Transverse colon (tissue), 3 donors: ENCODE measurements at regions not wholly inside any gene's neighbourhood (a gene's known extent, or its start where the extent isn't known, plus 50 kb on each side); places are given as distances from the start of the nearest gene placed in this dataset.

Experiments
- EP300 ChIP-seq: sonication (generic); formaldehyde crosslinking; IDR thresholded peaks from one replicate; pipeline ENCODE4 v1.6.1; 2017; ENCODE audit warnings: antibody characterized with exemption, low read depth
- POLR2A ChIP-seq: fragments of 450-650 bp; IDR thresholded peaks from one replicate; pipeline ENCODE4 v1.6.1; 2016; ENCODE audit warnings: antibody characterized with exemption, mild to moderate bottlenecking, moderate library complexity
- TF ChIP-seq, protein P1 (sequence below), 5 experiments: fragments of 200-600 bp in 3 of 5; fragments of 450-650 bp in 2 of 5; sonication (generic) in 3 of 5; IDR thresholded peaks; 1 replicate in 2 of 5; 2 replicates in 3 of 5; pipeline ENCODE4 v1.5.1; 2016 to 2017; ENCODE audit warnings: antibody characterized with exemption in 5 of 5, inconsistent platforms in 3 of 5, mild to moderate bottlenecking in 2 of 5, moderate library complexity in 1 of 5

DNA sequence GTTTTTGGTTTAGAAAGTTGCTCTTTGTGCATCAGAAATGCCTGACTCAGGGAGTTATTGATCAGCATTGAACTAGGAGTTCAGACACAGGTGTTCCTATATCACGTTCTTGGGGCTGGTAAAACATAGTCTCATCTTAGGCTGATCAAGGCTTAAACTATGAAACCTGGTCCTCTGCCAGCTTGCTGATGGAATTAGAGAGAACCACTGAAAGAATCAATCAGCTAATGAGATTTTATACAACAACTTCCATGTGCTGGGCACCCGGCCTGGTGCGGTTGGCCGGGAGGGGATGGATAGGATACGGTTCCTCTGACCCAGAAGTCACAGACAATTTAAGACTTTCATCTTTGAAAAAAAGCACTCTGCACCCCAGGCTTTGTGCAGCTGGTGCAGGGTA is 164.9 kb downstream of the RDH14 start:
- TF ChIP-seq, protein P1, sequence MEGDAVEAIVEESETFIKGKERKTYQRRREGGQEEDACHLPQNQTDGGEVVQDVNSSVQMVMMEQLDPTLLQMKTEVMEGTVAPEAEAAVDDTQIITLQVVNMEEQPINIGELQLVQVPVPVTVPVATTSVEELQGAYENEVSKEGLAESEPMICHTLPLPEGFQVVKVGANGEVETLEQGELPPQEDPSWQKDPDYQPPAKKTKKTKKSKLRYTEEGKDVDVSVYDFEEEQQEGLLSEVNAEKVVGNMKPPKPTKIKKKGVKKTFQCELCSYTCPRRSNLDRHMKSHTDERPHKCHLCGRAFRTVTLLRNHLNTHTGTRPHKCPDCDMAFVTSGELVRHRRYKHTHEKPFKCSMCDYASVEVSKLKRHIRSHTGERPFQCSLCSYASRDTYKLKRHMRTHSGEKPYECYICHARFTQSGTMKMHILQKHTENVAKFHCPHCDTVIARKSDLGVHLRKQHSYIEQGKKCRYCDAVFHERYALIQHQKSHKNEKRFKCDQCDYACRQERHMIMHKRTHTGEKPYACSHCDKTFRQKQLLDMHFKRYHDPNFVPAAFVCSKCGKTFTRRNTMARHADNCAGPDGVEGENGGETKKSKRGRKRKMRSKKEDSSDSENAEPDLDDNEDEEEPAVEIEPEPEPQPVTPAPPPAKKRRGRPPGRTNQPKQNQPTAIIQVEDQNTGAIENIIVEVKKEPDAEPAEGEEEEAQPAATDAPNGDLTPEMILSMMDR (IDR thresholded peaks at IDR 0.05), result no peak
- TF ChIP-seq EP300 (no peak), POLR2A (no peak)
